BLaER1 (cell line): ENCODE measurements at regions not wholly inside any gene's neighbourhood (a gene's known extent, or its start where the extent isn't known, plus 50 kb on each side); places are given as distances from the start of the nearest gene placed in this dataset.

Experiments
- H3K27ac ChIP-seq: shearing (Covaris generic); formaldehyde crosslinking; 2 replicates; pipeline ENCODE4 v1.8.1; 2022
- H3K27me3 ChIP-seq: shearing (Covaris generic); formaldehyde crosslinking; 2 replicates; pipeline ENCODE4 v1.8.1; 2022
- H3K36me3 ChIP-seq: shearing (Covaris generic); formaldehyde crosslinking; 2 replicates; pipeline ENCODE4 v1.8.1; 2022
- H3K4me1 ChIP-seq: shearing (Covaris generic); formaldehyde crosslinking; 2 replicates; pipeline ENCODE4 v1.8.1; 2022
- H3K4me2 ChIP-seq: shearing (Covaris generic); formaldehyde crosslinking; 2 replicates; pipeline ENCODE4 v1.8.1; 2022
- H3K4me3 ChIP-seq: shearing (Covaris generic); formaldehyde crosslinking; 2 replicates; pipeline ENCODE4 v1.8.1; 2022
- H3K9ac ChIP-seq: shearing (Covaris generic); formaldehyde crosslinking; 2 replicates; pipeline ENCODE4 v1.8.1; 2022
- H3K9me3 ChIP-seq: shearing (Covaris generic); formaldehyde crosslinking; 2 replicates; pipeline ENCODE4 v1.8.1; 2022
- H4K20me1 ChIP-seq: shearing (Covaris generic); formaldehyde crosslinking; 2 replicates; pipeline ENCODE4 v1.8.1; 2022
- Cebpa-rat ChIP-seq: shearing (Covaris generic); IDR thresholded peaks from 2 replicates; pipeline ENCODE4 v1.8.1; 2022

DNA sequence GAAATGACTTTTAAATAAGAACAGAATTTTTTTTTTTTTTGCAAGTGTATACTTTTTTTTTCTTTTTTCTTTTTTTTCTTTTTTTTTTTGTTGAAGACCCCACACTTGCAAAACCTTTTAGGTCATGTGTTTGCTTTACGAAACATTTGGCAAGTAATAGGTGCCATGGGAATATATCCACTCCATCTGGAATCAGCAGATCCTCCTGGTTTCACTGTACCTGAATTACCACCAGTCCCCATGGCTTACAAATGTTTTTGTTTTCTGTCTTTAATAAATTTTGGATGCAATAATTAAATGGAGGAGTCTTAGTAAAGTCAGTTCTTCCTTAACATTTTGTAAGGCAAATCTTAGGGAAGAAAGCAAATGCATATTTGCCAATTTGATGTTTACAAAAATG, 559.7 kb upstream of the ZEB2 start:
- TF ChIP-seq Cebpa-rat, result no peak
- Histone ChIP-seq H3K9me3 (no peaks in the 10 kb centered on the region), H3K27ac (no peak overlapping the region), H4K20me1 (no peaks in the 10 kb centered on the region), H3K9ac (no peak overlapping the region), H3K4me2 (no peak overlapping the region), H3K4me1 (peaks cover 6% of the 10 kb centered on the region), H3K36me3 (no peaks in the 10 kb centered on the region), H3K4me3 (no peak overlapping the region), H3K27me3 (no peaks in the 10 kb centered on the region)

DNA sequence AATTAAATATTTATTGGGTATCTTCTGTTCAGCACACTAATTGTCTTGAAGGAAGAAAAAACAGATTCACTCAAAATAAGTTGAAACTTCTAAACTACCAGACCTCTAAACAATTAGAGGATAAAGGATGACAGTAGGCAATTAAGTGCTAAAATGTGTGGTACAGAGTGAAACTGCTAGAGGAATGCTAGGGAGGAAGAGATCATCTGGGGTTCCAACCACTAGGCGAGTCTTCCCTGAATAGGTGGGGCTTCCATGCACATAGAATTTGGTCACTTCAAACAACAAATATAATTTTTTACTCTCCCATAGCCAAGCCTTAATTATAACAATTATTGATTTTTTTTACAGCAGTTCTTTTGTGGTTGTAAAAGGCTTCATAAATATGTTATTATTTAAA, 559.0 kb upstream of the ZEB2 start:
- Histone ChIP-seq H3K9ac (no peak overlapping the region), H3K9me3 (no peaks in the 10 kb centered on the region), H3K4me2 (no peak overlapping the region), H3K4me3 (no peak overlapping the region), H4K20me1 (no peaks in the 10 kb centered on the region), H3K27ac (no peak overlapping the region), H3K4me1 (peaks cover 6% of the 10 kb centered on the region), H3K27me3 (no peaks in the 10 kb centered on the region), H3K36me3 (no peaks in the 10 kb centered on the region)
- no peak for TF ChIP-seq Cebpa-rat

DNA sequence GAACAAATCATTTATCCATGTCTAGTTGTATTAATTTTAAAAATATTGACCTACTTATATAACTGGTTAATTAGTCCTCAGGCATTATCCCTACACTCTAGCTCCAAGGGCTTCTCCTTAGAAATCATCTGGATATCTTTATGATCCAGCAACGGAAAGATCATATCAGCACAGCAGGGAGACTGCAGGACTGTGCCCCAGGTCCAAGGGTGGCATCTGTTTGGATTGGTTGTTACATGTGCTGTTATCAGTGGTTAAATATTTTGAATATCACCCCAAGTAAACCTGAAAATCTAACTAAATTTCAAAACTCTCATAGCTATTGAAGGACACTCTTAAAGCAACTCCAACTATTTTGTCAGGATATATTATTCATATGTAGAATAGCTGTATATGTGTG, 556.2 kb upstream of the ZEB2 start:
- Histone ChIP-seq H3K4me3 (no peak overlapping the region), H3K4me1 (peaks cover 6% of the 10 kb centered on the region), H3K4me2 (no peak overlapping the region), H3K27me3 (no peaks in the 10 kb centered on the region), H3K27ac (no peak overlapping the region), H3K36me3 (no peaks in the 10 kb centered on the region), H3K9me3 (no peaks in the 10 kb centered on the region), H4K20me1 (no peaks in the 10 kb centered on the region), H3K9ac (no peak overlapping the region)
- TF ChIP-seq Cebpa-rat, result no peak

DNA sequence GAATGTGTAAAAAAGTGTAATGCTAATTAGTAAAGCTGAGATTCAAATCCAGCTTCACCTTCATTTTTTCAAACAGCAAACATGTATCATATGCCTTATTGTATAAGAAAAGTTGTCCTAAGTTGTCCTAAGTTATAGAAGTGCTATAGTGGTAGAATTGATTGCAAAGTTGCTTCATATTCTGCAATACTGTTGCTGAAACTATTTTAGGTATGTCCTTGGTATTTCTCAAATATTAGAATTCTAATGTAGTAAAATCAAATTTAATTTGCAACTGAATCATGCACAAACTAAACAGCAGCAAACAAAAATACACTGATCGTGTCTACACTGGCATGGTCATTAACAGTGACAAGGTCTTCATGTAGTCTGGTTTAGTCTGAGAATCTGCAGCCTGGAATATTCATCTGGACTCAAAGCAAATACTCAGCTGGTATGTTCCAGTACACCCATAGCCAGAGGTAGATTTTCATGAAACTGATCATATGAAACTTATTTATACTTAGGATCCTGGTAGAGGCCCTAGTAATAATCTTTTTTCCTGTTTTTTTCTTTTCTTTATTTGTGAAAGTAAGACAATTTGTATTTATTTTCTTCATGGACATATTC, 555.6 kb upstream of the ZEB2 start:
- H3K4me1 ChIP-seq, result peaks cover 6% of the 10 kb centered on the region
- H4K20me1 ChIP-seq, result no peaks in the 10 kb centered on the region
- H3K4me2 ChIP-seq, result no peak overlapping the region
- no peaks in the 10 kb centered on the region for H3K27me3 ChIP-seq
- H3K4me3 ChIP-seq, result no peak overlapping the region
- H3K9me3 ChIP-seq, result no peaks in the 10 kb centered on the region
- no peaks in the 10 kb centered on the region for H3K36me3 ChIP-seq
- H3K9ac ChIP-seq, result no peak overlapping the region
- no peak for TF ChIP-seq Cebpa-rat
- no peak overlapping the region for H3K27ac ChIP-seq

DNA sequence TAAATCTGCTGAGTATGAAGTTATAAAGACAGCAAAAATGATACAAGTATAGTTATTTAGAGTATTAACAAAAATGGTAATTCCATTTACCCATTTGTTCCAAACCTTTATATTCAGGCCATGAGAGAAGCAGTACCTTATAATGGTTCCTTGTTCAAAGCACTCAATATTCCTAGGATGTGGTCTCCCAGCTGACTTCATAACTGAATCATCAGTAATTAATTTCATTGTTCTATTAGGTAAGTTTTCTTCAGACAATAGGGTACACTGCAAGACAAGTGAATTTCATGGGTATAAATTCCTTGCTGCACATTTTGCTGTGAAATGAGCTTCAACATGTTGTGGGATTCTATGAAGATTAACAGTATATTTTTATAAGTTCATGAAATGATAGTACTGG, 550.8 kb upstream of the ZEB2 start:
- Histone ChIP-seq H3K4me1 (0 out of 2 replicates have a peak, but pooled peaks cover 5% of the 10 kb centered on the region), H3K36me3 (no peaks in the 10 kb centered on the region), H3K27ac (no peak overlapping the region), H3K9me3 (no peaks in the 10 kb centered on the region), H4K20me1 (no peaks in the 10 kb centered on the region), H3K4me3 (no peak overlapping the region), H3K27me3 (no peaks in the 10 kb centered on the region), H3K9ac (no peak overlapping the region), H3K4me2 (no peak overlapping the region)
- no peak for TF ChIP-seq Cebpa-rat

DNA sequence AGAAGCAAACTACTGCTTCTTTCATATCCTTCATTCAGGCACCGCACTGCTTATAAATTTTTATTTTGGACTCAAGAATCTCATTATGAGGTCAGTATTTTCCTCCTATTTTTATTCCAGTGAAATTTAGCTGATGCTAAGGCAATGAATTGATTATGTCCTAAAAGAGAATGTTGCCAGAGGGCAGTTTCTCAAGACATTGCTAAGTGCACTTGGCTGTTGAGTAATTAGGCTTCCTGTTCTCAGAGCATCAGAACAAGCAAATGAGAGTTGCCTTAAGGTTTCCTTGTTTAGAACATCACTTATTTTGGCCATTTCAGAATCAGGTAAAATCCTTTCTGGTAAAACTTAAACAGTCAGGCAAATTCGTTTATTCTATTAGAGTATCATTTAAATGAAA, 548.6 kb upstream of the ZEB2 start:
- no peaks in the 10 kb centered on the region for H3K27me3 ChIP-seq
- H3K4me2 ChIP-seq, result no peak overlapping the region
- no peaks in the 10 kb centered on the region for H4K20me1 ChIP-seq
- no peak overlapping the region for H3K4me3 ChIP-seq
- TF ChIP-seq Cebpa-rat, result no peak
- H3K9me3 ChIP-seq, result no peaks in the 10 kb centered on the region
- no peak overlapping the region for H3K27ac ChIP-seq
- H3K4me1 ChIP-seq, result 0 out of 2 replicates have a peak, but pooled peaks cover 5% of the 10 kb centered on the region
- H3K9ac ChIP-seq, result no peak overlapping the region
- no peaks in the 10 kb centered on the region for H3K36me3 ChIP-seq

DNA sequence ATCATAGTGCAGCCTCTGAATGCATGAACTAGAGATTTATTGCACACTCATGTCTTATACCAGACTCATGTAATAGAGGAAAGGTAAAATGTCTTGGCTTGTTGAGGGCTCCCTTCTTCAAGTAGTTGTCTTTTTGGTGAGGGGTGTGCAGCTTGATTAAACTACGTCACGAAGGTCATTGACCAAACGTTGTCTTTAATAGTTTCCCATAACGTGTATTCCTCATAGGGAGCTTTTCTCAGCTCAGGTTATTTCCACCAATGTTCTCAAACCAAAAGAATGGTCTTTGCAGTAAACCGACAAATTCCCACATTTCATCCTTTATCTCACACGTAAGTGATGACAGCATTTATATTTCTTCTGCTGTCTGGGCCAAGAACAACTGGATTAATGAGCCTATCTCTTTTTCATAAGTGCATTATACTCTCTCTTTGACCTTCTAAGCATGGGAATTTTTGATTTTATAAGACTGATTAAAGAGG, 547.7 kb upstream of the ZEB2 start:
- Histone ChIP-seq H3K27me3 (no peaks in the 10 kb centered on the region), H3K9ac (no peak overlapping the region), H3K36me3 (no peaks in the 10 kb centered on the region), H3K27ac (no peak overlapping the region), H3K4me3 (no peak overlapping the region), H3K9me3 (no peaks in the 10 kb centered on the region), H3K4me1 (0 out of 2 replicates have a peak, but pooled peaks cover 5% of the 10 kb centered on the region), H3K4me2 (no peak overlapping the region), H4K20me1 (no peaks in the 10 kb centered on the region)
- TF ChIP-seq Cebpa-rat, result no peak

DNA sequence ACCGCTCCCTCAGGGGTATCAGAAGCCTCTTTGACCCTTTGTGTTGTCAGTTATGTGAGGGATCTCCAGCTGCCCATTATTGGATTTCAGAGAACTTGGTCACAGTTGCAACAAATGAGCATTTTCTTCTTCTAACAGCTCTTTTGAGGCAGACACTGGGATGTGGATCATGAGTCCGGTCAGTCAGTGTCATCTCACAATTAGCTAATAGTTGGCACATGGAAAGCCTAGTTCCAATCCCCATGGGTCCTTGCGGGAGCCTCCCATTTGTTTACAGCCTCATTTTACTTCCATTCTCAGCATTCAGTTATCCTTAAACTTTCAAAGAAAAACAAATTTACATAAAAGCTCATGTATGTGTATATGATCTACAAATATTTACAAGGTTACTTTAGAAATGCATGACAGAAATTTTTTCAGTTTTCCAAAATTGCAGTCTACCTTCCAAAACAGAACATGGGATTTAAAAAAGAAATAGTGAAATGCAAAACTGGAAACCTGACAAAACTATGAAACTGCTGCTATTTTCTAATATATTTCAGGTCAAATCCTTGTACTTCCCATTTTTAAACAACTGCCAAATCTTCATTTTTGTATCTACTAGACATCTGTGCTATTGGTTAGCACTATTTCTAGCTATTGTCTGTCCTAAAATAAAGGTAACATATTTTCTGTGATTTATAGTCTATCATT, 547.1 kb upstream of the ZEB2 start:
- H3K4me2 ChIP-seq, result no peak overlapping the region
- no peaks in the 10 kb centered on the region for H3K36me3 ChIP-seq
- no peak overlapping the region for H3K4me3 ChIP-seq
- no peaks in the 10 kb centered on the region for H4K20me1 ChIP-seq
- 0 out of 2 replicates have a peak, but pooled peaks cover 5% of the 10 kb centered on the region for H3K4me1 ChIP-seq
- H3K27ac ChIP-seq, result no peak overlapping the region
- H3K9me3 ChIP-seq, result no peaks in the 10 kb centered on the region
- H3K27me3 ChIP-seq, result no peaks in the 10 kb centered on the region
- no peak for TF ChIP-seq Cebpa-rat
- no peak overlapping the region for H3K9ac ChIP-seq

DNA sequence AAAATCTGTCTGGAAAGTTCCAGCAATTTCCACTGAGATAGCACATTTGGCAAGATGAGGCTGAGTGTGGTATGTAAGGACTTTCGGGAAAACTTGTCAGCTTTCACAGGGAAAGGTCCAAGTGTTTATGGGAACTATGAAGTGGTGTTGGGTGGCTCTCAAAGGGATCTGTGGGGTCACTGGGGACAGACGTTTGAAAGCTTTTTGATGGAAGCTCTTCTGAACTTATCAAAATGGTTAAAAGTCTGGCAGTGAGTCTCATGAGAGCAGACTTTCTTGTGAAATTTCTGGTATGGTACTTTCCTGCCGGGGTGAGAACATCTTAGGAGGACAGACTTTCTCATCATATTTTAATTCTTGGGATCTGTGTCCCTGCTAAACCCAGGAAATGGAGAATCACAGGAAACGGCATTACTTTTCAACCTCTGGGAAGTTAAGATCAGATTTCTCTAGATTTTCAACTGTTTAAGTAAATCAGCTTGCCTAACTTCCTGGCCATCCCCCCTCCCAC, 546.3 kb upstream of the ZEB2 start:
- Histone ChIP-seq H3K4me2 (no peak overlapping the region), H3K27me3 (no peaks in the 10 kb centered on the region), H3K9me3 (no peaks in the 10 kb centered on the region), H4K20me1 (no peaks in the 10 kb centered on the region), H3K9ac (no peak overlapping the region), H3K27ac (no peak overlapping the region), H3K4me3 (no peak overlapping the region), H3K4me1 (0 out of 2 replicates have a peak, but pooled peaks cover 5% of the 10 kb centered on the region), H3K36me3 (no peaks in the 10 kb centered on the region)
- no peak for TF ChIP-seq Cebpa-rat

DNA sequence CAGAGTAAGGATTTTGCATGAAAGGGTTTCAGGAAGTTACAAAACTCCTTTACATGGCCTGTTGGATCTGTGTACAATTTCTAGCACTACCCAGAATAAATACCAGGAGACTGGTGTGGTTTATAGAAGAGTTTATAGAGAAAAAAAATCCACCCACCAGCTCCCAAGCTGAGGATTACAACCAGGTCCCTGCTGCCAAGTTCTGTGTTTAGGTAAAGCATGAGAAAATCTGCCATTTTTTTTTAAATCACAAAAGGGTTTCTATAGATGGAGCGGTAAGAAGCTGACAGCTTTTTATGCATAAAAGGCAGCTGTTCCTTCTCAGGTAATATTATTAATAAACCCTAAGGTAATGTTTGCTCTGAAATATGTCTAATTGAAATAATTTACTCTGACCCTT, 545.4 kb upstream of the ZEB2 start:
- Histone ChIP-seq H3K4me2 (no peak overlapping the region), H3K9ac (no peak overlapping the region), H3K36me3 (no peaks in the 10 kb centered on the region), H3K4me1 (0 out of 2 replicates have a peak, but pooled peaks cover 4% of the 10 kb centered on the region), H4K20me1 (no peaks in the 10 kb centered on the region), H3K4me3 (no peak overlapping the region), H3K27ac (no peak overlapping the region), H3K27me3 (no peaks in the 10 kb centered on the region), H3K9me3 (no peaks in the 10 kb centered on the region)
- no peak for TF ChIP-seq Cebpa-rat
